GM23338 (cell line): ENCODE measurements at regions not wholly inside any gene's neighbourhood (a gene's known extent, or its start where the extent isn't known, plus 50 kb on each side); places are given as distances from the start of the nearest gene placed in this dataset.

ENCODE experiments used
- CREB1 ChIP-seq: fragments of 250-450 bp; sonication (Bioruptor Pico); IDR thresholded peaks from 2 replicates; pipeline ENCODE4 v1.5.0; 2020; ENCODE audit warnings: low read depth, mild to moderate bottlenecking, moderate library complexity
- EZH2phosphoT487 ChIP-seq: fragments of 200-600 bp; sonication (generic); IDR thresholded peaks from one replicate; pipeline ENCODE4 v1.8.1; 2018; ENCODE audit warnings: antibody characterized with exemption; ENCODE audit not compliant: unreplicated experiment
- REST ChIP-seq: IDR thresholded peaks from one replicate; pipeline ENCODE4 v1.6.1; 2018; ENCODE audit warnings: antibody characterized with exemption; ENCODE audit not compliant: unreplicated experiment
- ZNF114 ChIP-seq: fragments of 250-450 bp; sonication (Bioruptor Pico); IDR thresholded peaks from 2 replicates; pipeline ENCODE4 v1.5.0; 2020; ENCODE audit warnings: mild to moderate bottlenecking, moderate library complexity
- ZNF462 ChIP-seq: fragments of 250-450 bp; sonication (Bioruptor Pico); IDR thresholded peaks from 2 replicates; pipeline ENCODE4 v1.5.0; 2020; ENCODE audit warnings: mild to moderate bottlenecking, moderate library complexity

GRCh38 chr1:94314222-94314858 is 77.0 kb upstream of the ARHGAP29 start (continued):
- TF ChIP-seq REST: no peak
- no peak for TF ChIP-seq ZNF114
- TF ChIP-seq ZNF462 (CRISPR knock-in tag): no peak
- no peak for TF ChIP-seq EZH2phosphoT487
- TF ChIP-seq CREB1 (CRISPR knock-in tag): no peak
